SK-N-SH (cell line): ENCODE measurements at regions not wholly inside any gene's neighbourhood (a gene's known extent, or its start where the extent isn't known, plus 50 kb on each side); places are given as distances from the start of the nearest gene placed in this dataset.

Source experiments
- CTCF ChIP-seq: fragments of 200-600 bp; sonication (generic); IDR thresholded peaks from 2 replicates; pipeline ENCODE4 v1.6.1; 2017; ENCODE audit warnings: antibody characterized with exemption, mild to moderate bottlenecking, moderate library complexity
- GABPA ChIP-seq: IDR thresholded peaks from 2 replicates; pipeline ENCODE4 v1.4.0; 2012; ENCODE audit warnings: low read depth, mild to moderate bottlenecking
- JUND ChIP-seq: IDR thresholded peaks from 2 replicates; pipeline ENCODE4 v1.4.0; 2012
- MAX ChIP-seq: IDR thresholded peaks from 2 replicates; pipeline ENCODE4 v1.4.0; 2012; ENCODE audit warnings: low read depth
- MXI1 ChIP-seq: IDR thresholded peaks from 2 replicates; pipeline ENCODE4 v1.6.1; 2012; ENCODE audit warnings: mild to moderate bottlenecking, low read depth, low read length, improper control_type of control experiment
- NRF1 ChIP-seq: IDR thresholded peaks from 2 replicates; pipeline ENCODE4 v1.6.1; 2012; ENCODE audit warnings: low read depth, mild to moderate bottlenecking, low read length
- RCOR1 ChIP-seq: fragments of 150-350 bp; IDR thresholded peaks from 2 replicates; pipeline ENCODE4 v1.6.1; 2017; ENCODE audit warnings: antibody characterized with exemption, low read length
- RFX5 ChIP-seq: IDR thresholded peaks from 2 replicates; pipeline ENCODE4 v1.6.1; 2012; ENCODE audit warnings: mild to moderate bottlenecking, improper control_type of control experiment, low read length
- RXRA ChIP-seq: IDR thresholded peaks from 2 replicates; pipeline ENCODE4 v1.4.0; 2012; ENCODE audit warnings: low read depth, mild to moderate bottlenecking, borderline replicate concordance
- TAF1 ChIP-seq: IDR thresholded peaks from 2 replicates; pipeline ENCODE4 v1.6.1; 2012; ENCODE audit warnings: low read depth, mild to moderate bottlenecking, low read length, moderate library complexity, borderline replicate concordance
- TCF12 ChIP-seq: IDR thresholded peaks from 2 replicates; pipeline ENCODE4 v1.4.0; 2012
- USF2 ChIP-seq: fragments of 150-350 bp; IDR thresholded peaks from 2 replicates; pipeline ENCODE4 v1.6.1; 2017; ENCODE audit warnings: antibody characterized with exemption, low read length, low read depth, borderline replicate concordance

- TF ChIP-seq USF2: no peak
- TF ChIP-seq RXRA: no peak
- no peak for TF ChIP-seq MXI1
- no peak for TF ChIP-seq CTCF
- no peak for TF ChIP-seq TAF1
- no peak for TF ChIP-seq MAX
- TF ChIP-seq JUND: no peak
- no peak for TF ChIP-seq NRF1
- no peak for TF ChIP-seq RFX5
- no peak for TF ChIP-seq TCF12
- TF ChIP-seq RCOR1: no peak
- no peak for TF ChIP-seq GABPA
These were observed 230.4 kb upstream of the CST7 start for GRCh38 chr20:24718696-24719095.
